Loucy (cell line): ENCODE measurements at regions not wholly inside any gene's neighbourhood (a gene's known extent, or its start where the extent isn't known, plus 50 kb on each side); places are given as distances from the start of the nearest gene placed in this dataset.

ENCODE experiments used
- CTCF ChIP-seq: fragments of 200-600 bp; sonication (generic); conservative IDR thresholded peaks from 2 replicates; pipeline ENCODE4 v1.5.1; 2014; ENCODE audit warnings: mild to moderate bottlenecking, antibody characterized with exemption, low read length
- EZH2phosphoT487 ChIP-seq: fragments of 200-600 bp; IDR thresholded peaks from 2 replicates; pipeline ENCODE4 v1.6.1; 2018; ENCODE audit warnings: antibody characterized with exemption, mild to moderate bottlenecking, moderate library complexity, borderline replicate concordance

GRCh38 chr4:16351161-16351560 lies 124.9 kb upstream of the TAPT1 start:
- TF ChIP-seq EZH2phosphoT487: no peak
- no peak for TF ChIP-seq CTCF
